Endodermal cell (in vitro differentiated cells): ENCODE measurements at regions not wholly inside any gene's neighbourhood (a gene's known extent, or its start where the extent isn't known, plus 50 kb on each side); places are given as distances from the start of the nearest gene placed in this dataset.

Experiments used
- DNase-seq: peaks from one replicate; pipeline ENCODE4 v3.0.0-alpha.2; 2017
- H3K27ac ChIP-seq: 2 replicates; pipeline ENCODE4 v1.5.1; 2013; ENCODE audit warnings: mild to moderate bottlenecking, low read depth, low read length, moderate library complexity
- H3K27me3 ChIP-seq: 2 replicates; pipeline ENCODE4 v1.6.1; 2013; ENCODE audit warnings: mild to moderate bottlenecking, low read length, moderate library complexity; ENCODE audit not compliant: insufficient read depth, control insufficient read depth, poor library complexity, severe bottlenecking
- H3K36me3 ChIP-seq: 2 replicates; pipeline ENCODE4 v1.7.0; 2013; ENCODE audit warnings: mild to moderate bottlenecking, low read length, moderate library complexity; ENCODE audit not compliant: control insufficient read depth, insufficient read depth
- H3K4me1 ChIP-seq: one replicate; pipeline ENCODE4 v1.7.0; 2013; ENCODE audit warnings: low read length; ENCODE audit not compliant: control insufficient read depth, insufficient read depth
- H3K4me3 ChIP-seq: 2 replicates; pipeline ENCODE4 v1.5.1; 2013; ENCODE audit warnings: mild to moderate bottlenecking, low read length, moderate library complexity
- H3K9ac ChIP-seq: 2 replicates; pipeline ENCODE4 v1.6.1; 2013; ENCODE audit warnings: mild to moderate bottlenecking, low read length, moderate library complexity; ENCODE audit not compliant: poor library complexity, severe bottlenecking; ENCODE audit errors: extremely low read depth
- H3K9me3 ChIP-seq: 2 replicates; pipeline ENCODE4 v1.6.1; 2013; ENCODE audit warnings: mild to moderate bottlenecking, low read length, moderate library complexity; ENCODE audit not compliant: control insufficient read depth
- H3K27ac Mint-ChIP-seq: 2 replicates; pipeline ENCODE4 v1.8.0; 2020; ENCODE audit warnings: mixed read lengths
- H3K27me3 Mint-ChIP-seq: 2 replicates; pipeline ENCODE4 v1.8.0; 2021; ENCODE audit warnings: mild to moderate bottlenecking, mixed read lengths; ENCODE audit not compliant: insufficient read depth
- H3K36me3 Mint-ChIP-seq: 2 replicates; pipeline ENCODE4 v1.8.0; 2020; ENCODE audit warnings: low read depth, mixed read lengths
- H3K4me1 Mint-ChIP-seq: 2 replicates; pipeline ENCODE4 v1.8.0; 2020; ENCODE audit warnings: mixed read lengths
- H3K4me3 Mint-ChIP-seq: 2 replicates; pipeline ENCODE4 v1.8.0; 2020; ENCODE audit warnings: mild to moderate bottlenecking, moderate library complexity, mixed read lengths
- H3K9me3 Mint-ChIP-seq: 2 replicates; pipeline ENCODE4 v1.8.0; 2020; ENCODE audit warnings: mild to moderate bottlenecking, mixed read lengths
- CTCF ChIP-seq: fragments of 200-600 bp; sonication (generic); conservative IDR thresholded peaks from 2 replicates; pipeline ENCODE4 v1.5.0; 2021; ENCODE audit warnings: antibody characterized with exemption, mild to moderate bottlenecking
- WGBS, 2 experiments: methylation state at CpG; one replicate each; pipeline versions ENCODE4 v1.1.5 to v1.1.7; 2013; ENCODE audit warnings: missing lambda C conversion rate in 2 of 2, mixed read lengths in 1 of 2; ENCODE audit not compliant: insufficient coverage in 1 of 2, insufficient read length in 1 of 2; 5-methylcytosine and 5-hydroxymethylcytosine counted together

GRCh38 chr6:28658475-28659249 lies 133.0 kb downstream of the GPX5 start:
- Histone ChIP-seq H3K27ac (no peak overlapping the region), H3K9me3 (no peaks in the 10 kb centered on the region), H3K4me3 (peak overlapping the region; percentile 93), H3K4me1 (no peaks in the 10 kb centered on the region), H3K36me3 (no peaks in the 10 kb centered on the region), H3K9ac (peak overlapping the region; percentile 50), H3K27me3 (no peaks in the 10 kb centered on the region)
- H3K4me3 Mint-ChIP-seq: peak overlapping the region; percentile 72
- H3K27me3 Mint-ChIP-seq: peaks cover 17% of the 10 kb centered on the region
- H3K36me3 Mint-ChIP-seq: no peaks in the 10 kb centered on the region
- peaks cover 22% of the 10 kb centered on the region for H3K4me1 Mint-ChIP-seq
- WGBS, 2 experiments: 4 to 6% methylated on average over 8 to 16 of the region's 16 CpGs
- no peak overlapping the region for H3K27ac Mint-ChIP-seq
- DNase-seq: peak; percentile 67
- H3K9me3 Mint-ChIP-seq: no peaks in the 10 kb centered on the region
- TF ChIP-seq CTCF: no peak

- H3K27ac ChIP-seq: no peak overlapping the region
- H3K4me3 ChIP-seq: peak overlapping the region; percentile 93
- Mint-ChIP-seq H3K27me3 (peaks cover 15% of the 10 kb centered on the region), H3K27ac (no peak overlapping the region), H3K36me3 (no peaks in the 10 kb centered on the region), H3K4me1 (peaks cover 22% of the 10 kb centered on the region), H3K9me3 (no peaks in the 10 kb centered on the region), H3K4me3 (peak overlapping the region; percentile 72)
- no peaks in the 10 kb centered on the region for H3K27me3 ChIP-seq
- TF ChIP-seq CTCF: no peak
- no peaks in the 10 kb centered on the region for H3K9me3 ChIP-seq
- no peak for DNase-seq
- H3K9ac ChIP-seq: no peak overlapping the region
- H3K4me1 ChIP-seq: no peaks in the 10 kb centered on the region
- 0 to 39% methylated on average over 1 of the region's 2 CpGs for WGBS, 2 experiments
- no peaks in the 10 kb centered on the region for H3K36me3 ChIP-seq
Measured at GRCh38 chr6:28659250-28659566, 133.5 kb downstream of the GPX5 start.

- no peaks in the 10 kb centered on the region for H3K4me1 ChIP-seq
Measured at GRCh38 chr6:28661097-28661713, 135.5 kb downstream of the GPX5 start.

More at GRCh38 chr6:28661097-28661713, 135.5 kb downstream of the GPX5 start:
- Histone ChIP-seq H3K27ac (no peak overlapping the region), H3K9ac (no peak overlapping the region), H3K36me3 (no peaks in the 10 kb centered on the region), H3K4me3 (no peak overlapping the region), H3K9me3 (no peaks in the 10 kb centered on the region), H3K27me3 (no peaks in the 10 kb centered on the region)
- DNase-seq: no peak
- Mint-ChIP-seq H3K9me3 (peaks cover 2% of the 10 kb centered on the region), H3K36me3 (peaks cover 9% of the 10 kb centered on the region), H3K27me3 (peaks cover 14% of the 10 kb centered on the region), H3K4me1 (peaks cover 22% of the 10 kb centered on the region), H3K27ac (no peak overlapping the region), H3K4me3 (no peak overlapping the region)
- WGBS, 2 experiments: 81 to 82% methylated on average over 2 of the region's 2 CpGs
- no peak for TF ChIP-seq CTCF
